Body of pancreas (tissue), 4 donors: ENCODE measurements at regions not wholly inside any gene's neighbourhood (a gene's known extent, or its start where the extent isn't known, plus 50 kb on each side); places are given as distances from the start of the nearest gene placed in this dataset.
"Not testable (repeated sequence)": the region's sequence is repeated elsewhere in the genome, so short reads cannot be mapped to it uniquely, and the experiment has no call there.

ENCODE experiments used
- ATAC-seq: fragments of 150-250 bp; one replicate; pipeline ENCODE4 v1.9.1; 2016
- DNase-seq, 4 donors: peaks; one replicate each; pipeline ENCODE4 v3.0.0-alpha.2; 2019
- H3K27ac ChIP-seq, 4 donors: fragments of 200-600 bp; sonication (generic); 1 replicate in 3 of 4; 2 replicates in 1 of 4; pipeline versions ENCODE4 v1.5.1 to v1.6.1; 2016 to 2019; ENCODE audit warnings: mild to moderate bottlenecking in 1 of 4, mixed read lengths in 1 of 4, moderate library complexity in 1 of 4
- H3K27me3 ChIP-seq, 2 donors: fragments of 200-600 bp; sonication (generic); one replicate each; pipeline ENCODE4 v1.6.0; 2016; ENCODE audit warnings: mild to moderate bottlenecking in 1 of 2
- H3K36me3 ChIP-seq, 2 donors: fragments of 200-600 bp; sonication (generic); replicated peaks in 1 of 2; 2 replicates each; pipeline ENCODE4 v1.5.1; 2016; ENCODE audit warnings: low read depth in 2 of 2; ENCODE audit not compliant: insufficient read depth in 1 of 2
- H3K4me1 ChIP-seq: fragments of 200-600 bp; sonication (generic); one replicate; pipeline ENCODE4 v1.6.0; 2016
- H3K4me3 ChIP-seq, 2 donors: fragments of 200-600 bp; sonication (generic); 1 replicate in 1 of 2; 2 replicates in 1 of 2; pipeline ENCODE4 v1.5.1; 2016 to 2019
- H3K9me3 ChIP-seq, 3 donors: fragments of 200-600 bp; sonication (generic); 1 replicate in 2 of 3; 2 replicates in 1 of 3; pipeline ENCODE4 v1.5.1; 2016
- POLR2A ChIP-seq, 3 donors: fragments of 450-650 bp; IDR thresholded peaks; one replicate each; pipeline ENCODE4 v1.6.1; 2016; ENCODE audit warnings: antibody characterized with exemption in 3 of 3, mild to moderate bottlenecking in 2 of 3
- WGBS, 2 donors: methylation state at CpG; one replicate each; pipeline ENCODE4 v1.1.5; 2017; 5-methylcytosine and 5-hydroxymethylcytosine counted together
- intact Hi-C: fragments of 100-400 bp; cut with DNase I; formaldehyde crosslinking; loops from one replicate; pipeline ENCODE4 v1.15.1; 2023
- TF ChIP-seq, protein P1 (sequence below), 7 experiments: fragments of 450-650 bp in 4 of 7; fragments of 200-600 bp in 3 of 7; sonication (generic) in 3 of 7; IDR thresholded peaks; one replicate each; pipeline ENCODE4 v1.5.1; 2016 to 2019; ENCODE audit warnings: antibody characterized with exemption in 7 of 7

DNA sequence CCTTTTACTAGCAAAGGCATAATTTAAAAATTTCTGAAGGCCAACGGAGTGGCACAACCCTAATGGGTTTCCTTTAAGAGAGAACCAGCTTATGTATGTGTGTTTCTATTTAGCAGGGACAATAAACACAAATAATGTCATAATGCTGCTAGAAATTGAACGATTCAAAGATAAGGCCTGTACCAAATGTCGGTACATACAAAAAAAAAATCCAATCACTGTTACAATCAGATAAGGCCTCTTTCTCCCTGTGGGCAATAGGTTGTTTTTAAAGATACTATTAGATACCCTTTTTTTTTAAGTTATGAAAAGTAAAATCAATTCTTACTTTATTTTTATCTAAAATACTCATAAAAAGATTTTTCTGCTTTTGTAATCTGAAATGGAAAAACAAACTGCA, 821.0 kb downstream of the PRELID2 start:
- TF ChIP-seq, protein P1, sequence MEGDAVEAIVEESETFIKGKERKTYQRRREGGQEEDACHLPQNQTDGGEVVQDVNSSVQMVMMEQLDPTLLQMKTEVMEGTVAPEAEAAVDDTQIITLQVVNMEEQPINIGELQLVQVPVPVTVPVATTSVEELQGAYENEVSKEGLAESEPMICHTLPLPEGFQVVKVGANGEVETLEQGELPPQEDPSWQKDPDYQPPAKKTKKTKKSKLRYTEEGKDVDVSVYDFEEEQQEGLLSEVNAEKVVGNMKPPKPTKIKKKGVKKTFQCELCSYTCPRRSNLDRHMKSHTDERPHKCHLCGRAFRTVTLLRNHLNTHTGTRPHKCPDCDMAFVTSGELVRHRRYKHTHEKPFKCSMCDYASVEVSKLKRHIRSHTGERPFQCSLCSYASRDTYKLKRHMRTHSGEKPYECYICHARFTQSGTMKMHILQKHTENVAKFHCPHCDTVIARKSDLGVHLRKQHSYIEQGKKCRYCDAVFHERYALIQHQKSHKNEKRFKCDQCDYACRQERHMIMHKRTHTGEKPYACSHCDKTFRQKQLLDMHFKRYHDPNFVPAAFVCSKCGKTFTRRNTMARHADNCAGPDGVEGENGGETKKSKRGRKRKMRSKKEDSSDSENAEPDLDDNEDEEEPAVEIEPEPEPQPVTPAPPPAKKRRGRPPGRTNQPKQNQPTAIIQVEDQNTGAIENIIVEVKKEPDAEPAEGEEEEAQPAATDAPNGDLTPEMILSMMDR (IDR thresholded peaks at IDR 0.05) = no peak
- TF ChIP-seq POLR2A (IDR thresholded peaks at IDR 0.05) = no peak
- ATAC-seq (no peak), DNase-seq (no peak)
- Histone ChIP-seq H3K4me3 (no peak overlapping the region), H3K36me3 (no peaks in the 10 kb centered on the region), H3K4me1 (no peaks in the 10 kb centered on the region), H3K27ac (no peak overlapping the region), H3K27me3 (no peaks in the 10 kb centered on the region), H3K9me3 (no peaks in the 10 kb centered on the region)
- intact Hi-C loops = no loop called here
- 56 to 59% methylated on average over 3 of the region's 3 CpGs for WGBS, 2 donors

DNA sequence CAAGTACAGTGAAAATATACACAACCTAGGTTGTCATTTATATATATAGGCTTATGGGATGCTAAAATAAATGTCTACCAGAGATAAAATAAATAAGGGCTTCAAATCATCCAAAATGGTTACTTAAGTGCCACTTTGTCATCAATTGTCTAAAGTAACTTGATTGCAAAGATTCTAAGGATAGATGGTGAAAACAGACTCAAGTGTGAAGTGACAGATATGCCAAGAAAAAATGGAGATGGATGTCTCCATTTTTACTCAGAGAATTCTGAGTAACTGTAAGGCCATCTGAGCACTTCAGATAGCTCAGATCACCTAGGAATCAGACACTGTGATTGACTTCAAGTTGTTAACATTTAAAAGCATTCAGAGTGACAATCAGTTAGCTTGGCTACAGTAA, 824.3 kb downstream of the PRELID2 start:
- H3K27ac ChIP-seq = no peak overlapping the region
- H3K4me1 ChIP-seq = no peaks in the 10 kb centered on the region
- no peaks in the 10 kb centered on the region for H3K9me3 ChIP-seq
- no peak for DNase-seq
- H3K36me3 ChIP-seq = no peaks in the 10 kb centered on the region
- intact Hi-C loops = no loop called here
- no peak for ATAC-seq
- H3K27me3 ChIP-seq = no peaks in the 10 kb centered on the region
- no peak overlapping the region for H3K4me3 ChIP-seq
- TF ChIP-seq, protein P1 (IDR thresholded peaks at IDR 0.05) = no peak
- TF ChIP-seq POLR2A (IDR thresholded peaks at IDR 0.05) = no peak

DNA sequence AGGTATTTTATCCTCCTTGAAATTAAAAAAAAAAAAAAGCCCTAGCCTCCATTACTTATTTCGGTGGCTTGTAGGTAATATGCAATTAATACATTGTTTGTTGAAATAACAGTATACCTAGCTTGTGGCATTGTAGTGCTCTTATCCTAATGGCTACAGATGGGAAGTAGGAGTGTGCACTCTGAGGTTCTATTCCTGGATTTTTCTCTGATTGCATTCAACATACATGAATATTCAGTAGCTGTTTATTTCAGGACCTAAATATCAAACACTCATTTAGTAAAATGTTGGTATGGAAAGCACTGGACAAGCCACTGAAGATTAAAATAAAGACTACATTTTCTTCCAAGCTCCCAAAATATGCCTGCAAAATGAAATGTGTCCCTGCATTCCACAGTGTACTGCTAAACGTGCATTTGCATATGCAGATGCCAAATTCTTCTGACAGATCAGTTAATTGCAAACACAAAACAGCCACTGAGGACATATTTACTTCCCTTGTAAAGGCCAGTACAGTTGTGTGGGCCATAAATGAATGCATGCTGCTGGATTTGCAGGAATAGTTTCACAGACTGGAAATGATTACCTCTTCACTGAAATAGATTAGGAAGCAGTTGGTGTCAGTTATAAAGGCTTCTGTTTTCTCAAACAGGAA, 826.1 kb downstream of the PRELID2 start:
- H3K36me3 ChIP-seq = no peaks in the 10 kb centered on the region
- DNase-seq = no peak
- no peak overlapping the region for H3K27ac ChIP-seq
- WGBS, 2 donors = 56 to 68% methylated on average over 2 of the region's 2 CpGs
- no peak overlapping the region for H3K4me3 ChIP-seq
- TF ChIP-seq, protein P1 (IDR thresholded peaks at IDR 0.05) = no peak
- TF ChIP-seq POLR2A (IDR thresholded peaks at IDR 0.05) = no peak
- H3K9me3 ChIP-seq = no peaks in the 10 kb centered on the region
- no peaks in the 10 kb centered on the region for H3K4me1 ChIP-seq
- no peaks in the 10 kb centered on the region for H3K27me3 ChIP-seq
- intact Hi-C loops = no loop called here
- ATAC-seq = no peak

DNA sequence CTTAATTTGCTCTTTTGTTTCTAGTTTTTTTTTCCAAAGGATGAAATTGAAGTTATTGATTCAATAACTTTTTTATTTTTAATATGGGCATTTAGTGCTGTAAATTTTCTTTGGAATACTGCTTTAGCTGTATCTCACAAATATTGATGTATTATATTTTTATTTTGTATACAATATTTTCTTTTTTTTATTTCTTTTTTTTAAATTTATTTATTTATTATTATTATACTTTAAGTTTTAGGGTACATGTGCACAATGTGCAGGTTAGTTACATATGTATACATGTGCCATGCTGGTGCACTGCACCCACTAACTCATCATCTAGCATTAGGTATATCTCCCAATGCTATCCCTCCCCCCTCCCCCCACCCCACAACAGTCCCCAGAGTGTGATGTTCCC, 823.7 kb downstream of the KCTD16 start:
- H3K4me1 ChIP-seq, H3K27me3 ChIP-seq, intact Hi-C loops, ATAC-seq, DNase-seq, H3K27ac ChIP-seq, H3K4me3 ChIP-seq, H3K36me3 ChIP-seq, H3K9me3 ChIP-seq: not testable (repeated sequence)

DNA sequence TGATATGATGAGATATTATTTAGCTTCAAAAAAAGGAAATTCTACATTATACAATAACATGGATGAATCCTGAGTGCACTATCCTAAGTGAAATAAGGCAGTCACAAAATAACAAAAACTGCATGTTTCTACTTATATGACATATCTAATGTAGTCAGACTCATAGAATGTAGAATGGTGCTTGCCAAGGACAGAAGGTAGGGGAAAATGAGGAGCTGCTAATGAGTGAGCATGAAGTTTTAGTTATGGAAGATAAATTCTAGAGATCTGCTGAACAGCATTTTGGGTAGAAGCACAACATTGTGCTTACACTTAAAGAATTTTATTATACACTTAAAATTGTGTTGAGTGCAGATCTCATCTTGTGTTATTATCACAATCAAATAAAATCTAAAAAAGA, 812.4 kb downstream of the KCTD16 start:
- Histone ChIP-seq H3K4me3 (no peak overlapping the region), H3K4me1 (no peaks in the 10 kb centered on the region), H3K27me3 (no peaks in the 10 kb centered on the region), H3K9me3 (no peaks in the 10 kb centered on the region), H3K27ac (no peak overlapping the region), H3K36me3 (no peaks in the 10 kb centered on the region)
- intact Hi-C loops = no loop called here
- TF ChIP-seq, protein P1 (IDR thresholded peaks at IDR 0.05) = no peak
- no peak for TF ChIP-seq POLR2A (IDR thresholded peaks at IDR 0.05)
- DNase-seq (no peak), ATAC-seq (no peak)
